GM08714 (cell line): ENCODE measurements at regions not wholly inside any gene's neighbourhood (a gene's known extent, or its start where the extent isn't known, plus 50 kb on each side); places are given as distances from the start of the nearest gene placed in this dataset.

Experiments
- H3K4me3 ChIP-seq: fragments of 200-500 bp; sonication (Bioruptor generic); 2 replicates; pipeline ENCODE4 v1.5.1; 2014; ENCODE audit warnings: mild to moderate bottlenecking, low read length, inconsistent platforms
- ZNF274 ChIP-seq: IDR thresholded peaks from 2 replicates; pipeline ENCODE4 v1.6.1; 2012; ENCODE audit warnings: mild to moderate bottlenecking, low read depth, low read length

DNA sequence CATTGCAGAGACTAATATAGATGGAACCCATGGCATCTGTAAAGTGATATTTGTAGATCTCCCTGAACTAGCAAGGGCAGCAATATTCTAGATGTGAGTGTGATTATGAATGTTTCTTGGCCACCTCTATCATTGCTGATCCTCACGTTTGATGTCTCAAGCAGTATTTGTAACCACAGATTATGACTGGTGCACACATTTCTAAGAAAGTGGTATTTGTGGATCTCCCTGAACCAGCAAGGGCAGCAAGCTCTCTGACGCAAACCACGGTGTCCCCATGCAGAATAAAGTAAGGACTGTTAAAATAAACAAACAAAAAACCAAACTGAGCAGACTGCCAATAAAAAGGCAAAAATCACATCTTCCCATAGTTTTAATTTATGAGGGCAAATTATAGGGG is 301.3 kb downstream of the CSNK1G3 start:
- H3K4me3 ChIP-seq: no peak overlapping the region
- TF ChIP-seq ZNF274: no peak

GRCh38 chr5:123811831-123812230 is 299.9 kb downstream of the CSNK1G3 start:
- no peak for TF ChIP-seq ZNF274
- no peak overlapping the region for H3K4me3 ChIP-seq

GRCh38 chr5:123810746-123811340 is 298.9 kb downstream of the CSNK1G3 start:
- no peak for TF ChIP-seq ZNF274
- no peak overlapping the region for H3K4me3 ChIP-seq

GRCh38 chr5:123810253-123810652 is 298.3 kb downstream of the CSNK1G3 start:
- no peak overlapping the region for H3K4me3 ChIP-seq
- TF ChIP-seq ZNF274: no peak

GRCh38 chr5:123809594-123810221 is 297.7 kb downstream of the CSNK1G3 start:
- no peak overlapping the region for H3K4me3 ChIP-seq
- TF ChIP-seq ZNF274: no peak

DNA sequence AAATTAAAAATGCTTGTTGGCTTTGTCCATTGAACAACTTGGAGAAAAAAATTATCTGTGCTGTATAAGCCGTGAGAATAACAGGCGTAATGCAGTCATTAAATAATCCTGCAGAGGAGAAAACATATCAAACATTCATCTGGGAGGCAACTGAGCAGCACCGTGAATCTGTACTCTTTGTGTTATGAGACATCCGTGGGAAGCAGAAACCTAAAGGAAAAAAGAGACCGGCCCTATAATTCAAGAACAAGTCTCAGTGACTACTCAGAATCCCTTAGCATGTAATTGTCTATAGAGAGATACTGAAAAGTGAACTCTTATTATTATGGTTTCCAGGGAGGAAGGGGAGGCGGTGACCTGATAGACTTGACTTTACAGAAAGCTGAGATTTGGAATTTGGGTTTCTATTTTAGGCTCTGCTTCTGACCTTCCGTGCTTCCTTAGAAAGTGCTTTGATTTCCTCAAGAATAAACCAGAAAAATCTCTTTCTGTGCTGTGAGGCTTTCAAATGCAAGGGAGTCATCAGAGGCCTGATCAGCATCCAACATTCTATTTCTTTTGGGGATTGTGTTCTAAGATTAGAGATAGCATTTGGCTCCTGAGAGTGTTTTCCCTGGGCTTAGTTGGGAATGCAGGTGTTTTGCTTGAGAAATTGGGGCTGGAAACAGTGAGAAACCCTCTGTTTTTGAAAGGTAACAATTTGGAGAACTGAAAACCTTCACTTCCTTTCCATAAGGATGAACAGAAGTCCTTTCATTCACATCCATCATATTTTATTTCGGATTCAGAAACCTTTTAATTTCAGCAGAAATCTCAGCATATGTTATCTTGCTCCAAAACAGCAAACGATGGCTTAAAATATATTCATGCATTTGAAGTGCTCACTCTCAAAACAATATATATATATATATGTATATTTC is 296.7 kb downstream of the CSNK1G3 start:
- H3K4me3 ChIP-seq: no peak overlapping the region
- TF ChIP-seq ZNF274: no peak

GRCh38 chr5:123807177-123807945 is 295.4 kb downstream of the CSNK1G3 start:
- no peak overlapping the region for H3K4me3 ChIP-seq
- no peak for TF ChIP-seq ZNF274

DNA sequence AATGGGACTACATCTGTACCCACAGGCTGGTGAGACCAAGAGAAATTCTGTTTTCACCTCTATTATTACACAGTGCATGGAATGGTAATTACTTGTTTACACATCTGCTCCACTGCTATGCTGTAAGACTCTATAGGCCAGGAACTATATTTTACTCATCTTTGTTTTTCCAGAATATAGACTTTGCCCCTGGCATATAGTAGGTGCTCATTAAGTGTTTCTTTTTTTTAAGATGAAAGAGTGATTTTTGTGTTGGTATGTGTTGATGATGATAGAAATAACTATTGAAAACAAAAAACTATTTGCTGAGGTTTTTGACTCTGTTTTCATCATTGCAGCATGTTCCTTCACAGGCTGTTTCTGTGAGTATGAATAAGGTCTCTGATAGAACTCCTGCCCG is 294.7 kb downstream of the CSNK1G3 start:
- no peak overlapping the region for H3K4me3 ChIP-seq
- TF ChIP-seq ZNF274: no peak

- no peak for TF ChIP-seq ZNF274
- no peak overlapping the region for H3K4me3 ChIP-seq
Observed at GRCh38 chr5:123805300-123805699, 293.3 kb downstream of the CSNK1G3 start.

DNA sequence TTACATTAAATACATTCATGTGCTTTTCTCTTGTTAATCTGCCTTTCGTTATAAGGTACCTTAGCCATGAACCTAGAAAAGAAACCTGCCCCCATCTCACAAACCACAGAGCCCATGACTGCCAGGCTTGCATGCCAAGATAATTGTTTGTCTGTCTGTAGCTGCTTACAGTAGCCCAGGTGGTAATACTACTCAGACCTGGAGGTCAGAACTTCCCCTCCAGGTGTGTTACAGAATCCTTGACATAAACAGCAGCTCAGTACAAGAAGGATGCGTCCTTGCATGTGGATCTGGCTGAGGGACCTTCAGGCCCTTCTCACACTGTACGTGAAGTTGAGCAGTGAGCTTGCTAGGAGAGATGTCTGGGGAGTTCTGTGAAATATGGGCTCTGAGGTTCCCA is 291.4 kb downstream of the CSNK1G3 start:
- TF ChIP-seq ZNF274: no peak
- no peak overlapping the region for H3K4me3 ChIP-seq

DNA sequence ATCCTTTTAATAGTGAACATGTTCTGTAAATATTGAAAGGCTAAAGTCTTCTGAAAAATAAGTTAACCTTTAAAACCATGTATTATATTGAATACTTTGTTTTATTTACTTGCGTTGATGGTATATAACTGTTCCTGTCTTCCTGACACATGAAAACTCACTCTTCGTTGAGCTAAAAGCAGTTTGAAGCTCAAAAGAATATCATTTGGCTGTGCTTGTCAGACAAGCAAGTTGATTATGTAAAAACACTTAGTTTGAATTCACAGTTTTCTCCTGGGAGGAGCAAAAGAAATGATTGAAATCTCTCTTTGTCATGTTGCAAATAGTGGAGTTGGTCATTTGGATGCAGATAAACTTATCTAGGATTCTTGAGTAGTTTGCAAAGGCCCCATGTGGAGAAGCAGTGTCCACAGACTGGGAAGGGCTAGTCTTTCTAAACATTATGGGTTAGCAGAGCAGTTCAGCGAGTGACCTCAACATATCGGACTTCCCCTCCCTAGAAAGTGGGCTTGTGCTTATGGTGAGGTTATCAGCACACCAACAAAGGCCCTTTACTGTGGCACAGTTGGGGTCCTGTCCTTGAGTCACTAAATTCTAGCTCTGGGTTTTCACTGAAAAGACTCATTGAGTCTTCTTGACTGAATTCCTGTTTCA is 290.4 kb downstream of the CSNK1G3 start:
- no peak for TF ChIP-seq ZNF274
- H3K4me3 ChIP-seq: no peak overlapping the region

DNA sequence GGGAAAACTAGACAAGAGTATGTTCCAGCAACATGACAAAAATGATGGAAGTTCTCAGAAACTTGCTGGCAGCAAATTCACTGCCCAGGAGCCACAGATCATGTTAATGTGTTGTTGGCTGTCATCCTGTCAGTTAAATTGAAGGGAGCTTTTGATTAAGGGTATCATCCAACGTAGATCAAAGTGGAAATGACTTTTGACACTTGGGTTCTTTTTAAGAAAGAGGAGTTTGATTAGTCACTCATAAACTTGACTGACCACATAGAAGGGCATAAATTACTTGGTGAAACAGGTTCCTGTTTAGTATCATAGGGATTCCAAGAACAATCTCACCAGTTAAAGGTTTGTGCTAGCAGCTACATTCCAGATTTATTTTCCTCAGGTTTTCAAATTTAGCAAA is 288.7 kb downstream of the CSNK1G3 start:
- TF ChIP-seq ZNF274: no peak
- no peak overlapping the region for H3K4me3 ChIP-seq

- TF ChIP-seq ZNF274: no peak
- no peak overlapping the region for H3K4me3 ChIP-seq
Observed at GRCh38 chr5:123795688-123796087, 283.7 kb downstream of the CSNK1G3 start.

DNA sequence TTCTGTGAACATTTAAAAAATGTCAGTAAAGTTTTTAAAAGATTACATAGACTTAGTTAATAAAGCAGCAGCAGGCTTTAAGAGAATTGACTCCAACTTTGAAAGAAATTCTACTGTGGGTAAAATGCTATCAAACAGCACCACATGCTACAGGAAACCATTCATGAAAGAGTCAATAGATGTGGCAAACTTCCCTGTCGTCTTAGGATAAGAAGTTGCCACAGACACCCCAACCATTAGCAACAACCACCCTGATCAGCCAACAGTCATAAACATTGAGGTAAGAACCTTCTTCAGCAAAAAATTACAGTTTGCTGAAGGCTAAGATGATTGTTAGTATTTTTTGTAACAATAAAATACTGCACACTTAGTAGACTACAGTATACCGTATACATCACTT is 278.2 kb downstream of the CSNK1G3 start:
- no peak for TF ChIP-seq ZNF274
- no peak overlapping the region for H3K4me3 ChIP-seq
